ENCODE measurements at regions not wholly inside any gene's neighbourhood (a gene's known extent, or its start where the extent isn't known, plus 50 kb on each side); places are given as distances from the start of the nearest gene placed in this dataset.

- no peaks in the 10 kb centered on the region for H3K9me3 ChIP-seq (replicated peaks; ENCODE audit: control insufficient read depth, insufficient read depth, low read depth, low read length)
- in situ Hi-C loops (cut with MboI) = no loop called here
- H2AFZ ChIP-seq (ENCODE audit: low read depth, low read length) = no peak overlapping the region
- no peak for ATAC-seq
- POLR2A ChIA-PET = no interaction called here
- no peaks in the 10 kb centered on the region for H3K9me1 ChIP-seq (ENCODE audit: control insufficient read depth, insufficient read depth, low read length)
- no peaks in the 10 kb centered on the region for H3K4me1 ChIP-seq (replicated peaks in 1 of 2; ENCODE audit: control insufficient read depth in 2 of 2, insufficient read depth in 2 of 2, low read length in 2 of 2)
- no peaks in the 10 kb centered on the region for H3K36me3 ChIP-seq (ENCODE audit: control insufficient read depth, insufficient read depth, low read length)
- H4K20me1 ChIP-seq (replicated peaks; ENCODE audit: control insufficient read depth, insufficient read depth, low read length) = no peaks in the 10 kb centered on the region
- CTCF ChIA-PET (ENCODE audit: low intra/inter-chr PET ratio) = no interaction called here
- 0% methylated on average over 3 of the region's 3 CpGs for WGBS (ENCODE audit: insufficient coverage, low coverage, missing lambda C conversion rate)
- no peak for DNase-seq (ENCODE audit: extremely low read depth in 1 of 4, low spot score in 3 of 4)
- H3K4me2 ChIP-seq (ENCODE audit: insufficient read depth, low read length) = no peak overlapping the region
- no peak overlapping the region for H3K4me3 ChIP-seq
- H3K27me3 ChIP-seq (ENCODE audit: control insufficient read depth in 2 of 2, insufficient read depth in 2 of 2, low read length in 2 of 2) = no peaks in the 10 kb centered on the region
- intact Hi-C loops (cut with micrococcal nuclease) = no loop called here
- no peaks in the 10 kb centered on the region for H3K79me2 ChIP-seq (ENCODE audit: control insufficient read depth, insufficient read depth, low read length)
- no peak for FAIRE-seq
- no TSS peak for BruUV-seq (replicated peaks)
- no peak overlapping the region for H3K27ac ChIP-seq (ENCODE audit: extremely low read depth, low read depth, low read length)
- TF ChIP-seq ZNF280A (IDR thresholded peaks at IDR 0.05; ENCODE audit: low read depth, partially characterized antibody) (no peak), STAG1 (CRISPR knock-in tag; IDR thresholded peaks at IDR 0.05; ENCODE audit: borderline replicate concordance) (no peak), MBD1 (CRISPR knock-in tag; IDR thresholded peaks at IDR 0.05) (no peak), CCNT2 (IDR thresholded peaks at IDR 0.05; ENCODE audit: borderline replicate concordance, extremely low read depth, insufficient read length, low read depth, low read length) (no peak), ZNF449 (CRISPR knock-in tag; IDR thresholded peaks at IDR 0.05) (no peak), MEF2A (IDR thresholded peaks at IDR 0.05; ENCODE audit: control insufficient read depth, low read depth, low read length) (no peak), KLF6 (CRISPR knock-in tag; IDR thresholded peaks at IDR 0.05; ENCODE audit: borderline replicate concordance) (no peak), TBP (optimal IDR thresholded peaks at IDR 0.05; ENCODE audit: low read depth, low read length) (no peak), EP400 (IDR thresholded peaks at IDR 0.05) (no peak), E2F8 (IDR thresholded peaks at IDR 0.05; ENCODE audit: low read depth, partially characterized antibody) (no peak), RNF219 (CRISPR knock-in tag; IDR thresholded peaks at IDR 0.05) (no peak), SUPT5H (IDR thresholded peaks at IDR 0.05) (no peak)
- H3K9ac ChIP-seq (ENCODE audit: insufficient read depth in 1 of 2, low read depth in 2 of 2, low read length in 2 of 2) = no peak overlapping the region
Observed at GRCh38 chr11:133705873-133706272, 139.4 kb downstream of the SPATA19 start.
